NCI-H1105 (cell line): ENCODE measurements at regions not wholly inside any gene's neighbourhood (a gene's known extent, or its start where the extent isn't known, plus 50 kb on each side); places are given as distances from the start of the nearest gene placed in this dataset.

Experiments used
- DNase-seq: peaks from one replicate; lab custom pipeline; 2025; lab: John Stamatoyannopoulos, UW

- no peak for DNase-seq
Measured at GRCh38 chr4:32032136-32032672, 1312.0 kb downstream of the PCDH7 start.

- no peak for DNase-seq
Measured at GRCh38 chr4:32037399-32037798, 1317.2 kb downstream of the PCDH7 start.

- DNase-seq = no peak
Measured at GRCh38 chr4:32042486-32043247, 1322.5 kb downstream of the PCDH7 start.

GRCh38 chr4:32043248-32043633 lies 1323.1 kb downstream of the PCDH7 start:
- DNase-seq = no peak

- DNase-seq = no peak
Measured at GRCh38 chr4:32061916-32062315, 1341.7 kb downstream of the PCDH7 start.

GRCh38 chr4:32073542-32073941 lies 1353.4 kb downstream of the PCDH7 start:
- no peak for DNase-seq

GRCh38 chr4:32087211-32087610 lies 1367.0 kb downstream of the PCDH7 start:
- DNase-seq = no peak

- no peak for DNase-seq
Measured at GRCh38 chr4:32094987-32095386, 1374.8 kb downstream of the PCDH7 start.

GRCh38 chr4:32102896-32103295 lies 1382.7 kb downstream of the PCDH7 start:
- no peak for DNase-seq

GRCh38 chr4:32106767-32107166 lies 1386.6 kb downstream of the PCDH7 start:
- no peak for DNase-seq

GRCh38 chr4:32112891-32113290 lies 1392.7 kb downstream of the PCDH7 start:
- DNase-seq = no peak

GRCh38 chr4:32117693-32118092 lies 1397.5 kb downstream of the PCDH7 start:
- no peak for DNase-seq

- no peak for DNase-seq
Measured at GRCh38 chr4:32119907-32120306, 1399.7 kb downstream of the PCDH7 start.

GRCh38 chr4:32128549-32128948 lies 1408.4 kb downstream of the PCDH7 start:
- DNase-seq = no peak

GRCh38 chr4:32129967-32130366 lies 1409.8 kb downstream of the PCDH7 start:
- no peak for DNase-seq

- no peak for DNase-seq
Measured at GRCh38 chr4:32133141-32133540, 1413.0 kb downstream of the PCDH7 start.

- no peak for DNase-seq
Measured at GRCh38 chr4:32133734-32134133, 1413.6 kb downstream of the PCDH7 start.

GRCh38 chr4:32135642-32136041 lies 1415.5 kb downstream of the PCDH7 start:
- no peak for DNase-seq

- DNase-seq = no peak
Measured at GRCh38 chr4:32136081-32136787, 1416.1 kb downstream of the PCDH7 start.

- no peak for DNase-seq
Measured at GRCh38 chr4:32140636-32141035, 1420.5 kb downstream of the PCDH7 start.

GRCh38 chr4:32142075-32142474 lies 1421.9 kb downstream of the PCDH7 start:
- no peak for DNase-seq

- no peak for DNase-seq
Measured at GRCh38 chr4:32145987-32146386, 1425.8 kb downstream of the PCDH7 start.

GRCh38 chr4:32147446-32148085 lies 1427.4 kb downstream of the PCDH7 start:
- DNase-seq = no peak
